H9 (cell line): ENCODE measurements at regions not wholly inside any gene's neighbourhood (a gene's known extent, or its start where the extent isn't known, plus 50 kb on each side); places are given as distances from the start of the nearest gene placed in this dataset.

ENCODE experiments used
- DNase-seq: peaks from one replicate; pipeline ENCODE4 v3.0.0-alpha.2; 2017
- H2AFZ ChIP-seq: one replicate; pipeline ENCODE4 v1.6.1; 2013; ENCODE audit warnings: mild to moderate bottlenecking, low read length, control low read depth, moderate library complexity
- H2AK5ac ChIP-seq: 2 replicates; pipeline ENCODE4 v1.6.1; 2013; ENCODE audit warnings: low read length, control low read depth, mixed read lengths; ENCODE audit not compliant: insufficient read length
- H2BK120ac ChIP-seq: one replicate; pipeline ENCODE4 v1.6.1; 2013; ENCODE audit warnings: low read depth, mild to moderate bottlenecking, low read length, control low read depth, inconsistent platforms; ENCODE audit not compliant: poor library complexity, severe bottlenecking
- H2BK12ac ChIP-seq: 2 replicates; pipeline ENCODE4 v1.6.1; 2013; ENCODE audit warnings: low read length, control low read depth, mixed read lengths, low read depth; ENCODE audit not compliant: insufficient read length
- H2BK15ac ChIP-seq: 2 replicates; pipeline ENCODE4 v1.6.1; 2013; ENCODE audit warnings: low read depth, low read length, control low read depth
- H2BK20ac ChIP-seq: one replicate; pipeline ENCODE4 v1.6.1; 2013; ENCODE audit warnings: low read depth, mild to moderate bottlenecking, low read length, control low read depth, inconsistent platforms; ENCODE audit not compliant: poor library complexity, severe bottlenecking
- H2BK5ac ChIP-seq: 2 replicates; pipeline ENCODE4 v1.6.1; 2013; ENCODE audit warnings: low read length, control low read depth, mixed read lengths; ENCODE audit not compliant: insufficient read length
- H3K14ac ChIP-seq: 2 replicates; pipeline ENCODE4 v1.6.1; 2013; ENCODE audit warnings: low read length, control low read depth; ENCODE audit not compliant: insufficient read depth
- H3K18ac ChIP-seq: 2 replicates; pipeline ENCODE4 v1.6.1; 2013; ENCODE audit warnings: low read depth, mild to moderate bottlenecking, mixed read lengths, low read length, control low read depth; ENCODE audit not compliant: insufficient read length
- H3K23ac ChIP-seq: 2 replicates; pipeline ENCODE4 v1.6.1; 2013; ENCODE audit warnings: low read length, control low read depth, mixed read lengths, low read depth; ENCODE audit not compliant: insufficient read length
- H3K23me2 ChIP-seq: 2 replicates; pipeline ENCODE4 v1.6.1; 2013; ENCODE audit warnings: low read depth, mild to moderate bottlenecking, mixed read lengths, low read length, control low read depth; ENCODE audit not compliant: insufficient read length, poor library complexity, severe bottlenecking
- H3K27ac ChIP-seq: 2 replicates; pipeline ENCODE4 v1.5.1; 2013; ENCODE audit warnings: low read length, control low read depth, mixed read lengths, low read depth; ENCODE audit not compliant: insufficient read length
- H3K27me3 ChIP-seq: 2 replicates; pipeline ENCODE4 v1.6.1; 2013; ENCODE audit warnings: low read length, control low read depth, inconsistent platforms; ENCODE audit not compliant: insufficient read depth
- H3K4ac ChIP-seq: 2 replicates; pipeline ENCODE4 v1.6.1; 2013; ENCODE audit warnings: low read depth, mild to moderate bottlenecking, control low read depth, inconsistent platforms, low read length, moderate library complexity
- H3K4me1 ChIP-seq: 2 replicates; pipeline ENCODE4 v1.6.1; 2013; ENCODE audit warnings: low read length, control low read depth, inconsistent platforms; ENCODE audit not compliant: insufficient read depth
- H3K4me2 ChIP-seq: 2 replicates; pipeline ENCODE4 v1.6.1; 2013; ENCODE audit warnings: low read length, control low read depth, mixed read lengths; ENCODE audit not compliant: insufficient read length, insufficient read depth
- H3K56ac ChIP-seq: 2 replicates; pipeline ENCODE4 v1.6.1; 2013; ENCODE audit warnings: low read depth, mild to moderate bottlenecking, mixed read lengths, low read length, control low read depth; ENCODE audit not compliant: insufficient read length
- H3K79me1 ChIP-seq: 2 replicates; pipeline ENCODE4 v1.6.1; 2013; ENCODE audit warnings: low read depth, mild to moderate bottlenecking, moderate library complexity, low read length, control low read depth, inconsistent platforms; ENCODE audit not compliant: insufficient read depth, poor library complexity, severe bottlenecking
- H3K79me2 ChIP-seq: 2 replicates; pipeline ENCODE4 v1.6.1; 2013; ENCODE audit warnings: low read length, control low read depth, inconsistent platforms; ENCODE audit not compliant: insufficient read depth
- H3K9ac ChIP-seq: 2 replicates; pipeline ENCODE4 v1.6.1; 2013; ENCODE audit warnings: low read length, control low read depth, mixed read lengths; ENCODE audit not compliant: insufficient read length; ENCODE audit errors: extremely low read depth
- H3K9me3 ChIP-seq: one replicate; pipeline ENCODE4 v1.6.1; 2013; ENCODE audit warnings: low read depth, low read length, inconsistent platforms; ENCODE audit not compliant: control insufficient read depth
- H3T11ph ChIP-seq: one replicate; pipeline ENCODE4 v1.6.1; 2013; ENCODE audit warnings: mild to moderate bottlenecking, low read length, control low read depth, inconsistent platforms
- H4K20me1 ChIP-seq: one replicate; pipeline ENCODE4 v1.6.1; 2013; ENCODE audit not compliant: control insufficient read depth, insufficient read length, insufficient read depth
- H4K5ac ChIP-seq: 2 replicates; pipeline ENCODE4 v1.6.1; 2013; ENCODE audit warnings: low read depth, mild to moderate bottlenecking, mixed read lengths, low read length, control low read depth; ENCODE audit not compliant: insufficient read length
- H4K8ac ChIP-seq: replicated peaks from 2 replicates; pipeline ENCODE4 v1.6.1; 2013; ENCODE audit warnings: low read length, control low read depth, mixed read lengths, low read depth; ENCODE audit not compliant: insufficient read length
- H4K91ac ChIP-seq: 2 replicates; pipeline ENCODE4 v1.6.1; 2013; ENCODE audit warnings: low read depth, mild to moderate bottlenecking, moderate library complexity, mixed read lengths, low read length, control low read depth; ENCODE audit not compliant: insufficient read length
- H3K27ac Mint-ChIP-seq, 3 experiments: 2 replicates in 2 of 3; 3 replicates in 1 of 3; pipeline ENCODE4 v1.8.0; 2020 to 2021; ENCODE audit warnings: mixed read lengths in 3 of 3, mild to moderate bottlenecking in 1 of 3, moderate library complexity in 1 of 3
- H3K27me3 Mint-ChIP-seq: 2 replicates; pipeline ENCODE4 v1.8.0; 2021; ENCODE audit warnings: low read depth, mild to moderate bottlenecking, moderate library complexity, mixed read lengths
- H3K36me3 Mint-ChIP-seq, 3 experiments: 2 replicates in 2 of 3; 3 replicates in 1 of 3; pipeline ENCODE4 v1.8.0; 2020 to 2021; ENCODE audit warnings: low read depth in 3 of 3, mixed read lengths in 3 of 3; ENCODE audit not compliant: insufficient read depth in 1 of 3
- H3K4me1 Mint-ChIP-seq, 2 experiments: 2 replicates each; pipeline ENCODE4 v1.8.0; 2020; ENCODE audit warnings: mixed read lengths in 2 of 2
- H3K4me3 Mint-ChIP-seq, 2 experiments: 2 replicates in 1 of 2; 3 replicates in 1 of 2; pipeline ENCODE4 v1.8.0; 2020 to 2021; ENCODE audit warnings: mild to moderate bottlenecking in 2 of 2, mixed read lengths in 2 of 2, moderate library complexity in 1 of 2
- H3K9me3 Mint-ChIP-seq, 2 experiments: 2 replicates in 1 of 2; 3 replicates in 1 of 2; pipeline ENCODE4 v1.8.0; 2020; ENCODE audit warnings: mild to moderate bottlenecking in 2 of 2, mixed read lengths in 2 of 2, moderate library complexity in 1 of 2
- WGBS: extraction: QIAGEN DNeasy Blood & Tissue Kit; methylation state at CpG from one replicate; pipeline ENCODE4 v1.1.7; 2013; ENCODE audit warnings: missing lambda C conversion rate, low lambda C conversion rate, mixed read lengths; ENCODE audit not compliant: insufficient read length; ENCODE audit errors: extremely low coverage; 5-methylcytosine and 5-hydroxymethylcytosine counted together
- TF ChIP-seq, protein P1 (sequence below): fragments of 200-600 bp; sonication (generic); conservative IDR thresholded peaks from 3 replicates; pipeline ENCODE4 v1.8.0; 2021; ENCODE audit warnings: antibody characterized with exemption, mild to moderate bottlenecking

DNA sequence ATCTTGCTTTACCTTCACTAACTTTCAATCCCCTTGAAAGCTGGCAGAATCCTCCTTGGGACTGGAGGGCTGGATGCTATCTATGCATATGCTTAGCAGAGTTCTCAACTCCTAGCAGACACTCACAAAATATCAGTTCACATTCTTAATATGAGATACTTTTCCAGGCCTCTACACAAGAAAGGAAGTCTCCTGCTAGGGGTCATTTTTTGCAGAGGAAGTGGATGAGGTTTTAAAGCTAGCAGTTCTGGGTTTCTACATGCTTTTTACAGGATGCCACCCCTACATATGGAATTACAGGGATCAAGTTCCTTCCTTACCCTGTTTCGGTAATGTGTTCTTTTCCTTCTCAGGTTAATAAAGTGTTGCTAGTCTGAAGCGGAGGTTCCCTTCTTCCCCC is 206.3 kb upstream of the TP63 start:
- no peak overlapping the region for H2AK5ac ChIP-seq
- no peak overlapping the region for H3K9ac ChIP-seq
- H4K20me1 ChIP-seq = no peaks in the 10 kb centered on the region
- no peak overlapping the region for H2BK12ac ChIP-seq
- H2BK120ac ChIP-seq = no peak overlapping the region
- TF ChIP-seq, protein P1, sequence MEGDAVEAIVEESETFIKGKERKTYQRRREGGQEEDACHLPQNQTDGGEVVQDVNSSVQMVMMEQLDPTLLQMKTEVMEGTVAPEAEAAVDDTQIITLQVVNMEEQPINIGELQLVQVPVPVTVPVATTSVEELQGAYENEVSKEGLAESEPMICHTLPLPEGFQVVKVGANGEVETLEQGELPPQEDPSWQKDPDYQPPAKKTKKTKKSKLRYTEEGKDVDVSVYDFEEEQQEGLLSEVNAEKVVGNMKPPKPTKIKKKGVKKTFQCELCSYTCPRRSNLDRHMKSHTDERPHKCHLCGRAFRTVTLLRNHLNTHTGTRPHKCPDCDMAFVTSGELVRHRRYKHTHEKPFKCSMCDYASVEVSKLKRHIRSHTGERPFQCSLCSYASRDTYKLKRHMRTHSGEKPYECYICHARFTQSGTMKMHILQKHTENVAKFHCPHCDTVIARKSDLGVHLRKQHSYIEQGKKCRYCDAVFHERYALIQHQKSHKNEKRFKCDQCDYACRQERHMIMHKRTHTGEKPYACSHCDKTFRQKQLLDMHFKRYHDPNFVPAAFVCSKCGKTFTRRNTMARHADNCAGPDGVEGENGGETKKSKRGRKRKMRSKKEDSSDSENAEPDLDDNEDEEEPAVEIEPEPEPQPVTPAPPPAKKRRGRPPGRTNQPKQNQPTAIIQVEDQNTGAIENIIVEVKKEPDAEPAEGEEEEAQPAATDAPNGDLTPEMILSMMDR = no peak
- no peak overlapping the region for H3T11ph ChIP-seq
- no peak overlapping the region for H3K27ac Mint-ChIP-seq
- no peaks in the 10 kb centered on the region for H3K79me1 ChIP-seq
- H3K9me3 Mint-ChIP-seq = peaks cover 0 to 3% of the 10 kb centered on the region in 2 experiments; a peak in 2 of 5 replicates
- H2AFZ ChIP-seq = no peak overlapping the region
- H3K56ac ChIP-seq = no peak overlapping the region
- peaks cover 2% of the 10 kb centered on the region; the same call in 1 of the 2 replicates for H3K4me1 ChIP-seq
- no peak overlapping the region for H2BK20ac ChIP-seq
- no CpG with 5 or more reads among the region's 2 CpGs for WGBS
- no peak for DNase-seq
- no peaks in the 10 kb centered on the region for H3K9me3 ChIP-seq
- H4K5ac ChIP-seq = no peak overlapping the region
- H3K27me3 ChIP-seq = no peaks in the 10 kb centered on the region
- H3K18ac ChIP-seq = no peak overlapping the region
- no peaks in the 10 kb centered on the region for H3K23me2 ChIP-seq
- no peaks in the 10 kb centered on the region for H3K27me3 Mint-ChIP-seq
- no peak overlapping the region for H3K4me3 Mint-ChIP-seq
- H3K4me1 Mint-ChIP-seq = peaks cover 13 to 17% of the 10 kb centered on the region in 2 experiments
- no peak overlapping the region for H3K23ac ChIP-seq
- peaks cover 0 to 4% (median 0%) of the 10 kb centered on the region in 3 experiments; a peak in 2 of 7 replicates for H3K36me3 Mint-ChIP-seq
- H3K79me2 ChIP-seq = no peaks in the 10 kb centered on the region
- H3K4me2 ChIP-seq = no peak overlapping the region
- H4K91ac ChIP-seq = no peak overlapping the region
- H3K4ac ChIP-seq = no peak overlapping the region
- no peak overlapping the region for H2BK5ac ChIP-seq
- H2BK15ac ChIP-seq = no peak overlapping the region
- H3K14ac ChIP-seq = no peak overlapping the region
- H4K8ac ChIP-seq = no peak overlapping the region
- H3K27ac ChIP-seq = no peak overlapping the region
